SK-N-SH (cell line): ENCODE measurements at regions not wholly inside any gene's neighbourhood (a gene's known extent, or its start where the extent isn't known, plus 50 kb on each side); places are given as distances from the start of the nearest gene placed in this dataset.

Source experiments
- CTCF ChIA-PET: fragments of 300-600, 350-600 bp; formaldehyde crosslinking; extraction: SDS; loops from one replicate; lab custom pipeline; 2021; lab: Yijun Ruan, JAX
- POLR2A ChIA-PET: fragments of 350-600 bp; sonication (Branson Sonifier 250); formaldehyde crosslinking; extraction: SDS; loops from one replicate; lab custom pipeline; 2020; ENCODE audit warnings: antibody characterized with exemption, inconsistent platforms; lab: Yijun Ruan, JAX
- DNase-seq: peaks from one replicate; pipeline ENCODE4 v3.0.0; 2012
- H2AFZ ChIP-seq: fragments of 200-600 bp; sonication (generic); 2 replicates; pipeline ENCODE4 v1.8.1; 2016; ENCODE audit warnings: antibody characterized with exemption, mild to moderate bottlenecking, low read depth
- H3F3A ChIP-seq: fragments of 200-600 bp; sonication (generic); replicated peaks from 2 replicates; pipeline ENCODE3; 2016; ENCODE audit warnings: antibody characterized with exemption, mild to moderate bottlenecking; ENCODE audit not compliant: insufficient read depth
- H3K27ac ChIP-seq, 2 experiments: fragments of 200-500 bp in 1 of 2; fragments of 200-600 bp in 1 of 2; sonication (Bioruptor generic) in 1 of 2; sonication (generic), shearing (Covaris generic) in 1 of 2; 2 replicates each; pipeline versions ENCODE4 v1.5.1 to v1.6.1; 2014 to 2016; ENCODE audit warnings: low read depth in 2 of 2, inconsistent platforms in 1 of 2, low read length in 1 of 2, mild to moderate bottlenecking in 1 of 2, mixed read lengths in 1 of 2
- H3K27me3 ChIP-seq: fragments of 200-600 bp; sonication (generic), shearing (Covaris generic); 2 replicates; pipeline ENCODE4 v1.6.1; 2016; ENCODE audit warnings: mixed run types; ENCODE audit not compliant: insufficient read depth
- H3K36me3 ChIP-seq, 2 experiments: fragments of 200-500 bp in 1 of 2; fragments of 200-600 bp in 1 of 2; sonication (Bioruptor generic) in 1 of 2; sonication (generic) in 1 of 2; replicated peaks in 1 of 2; 2 replicates each; pipeline versions ENCODE3 to v1.5.1; 2014 to 2016; ENCODE audit warnings: low read length in 1 of 2, mild to moderate bottlenecking in 1 of 2; ENCODE audit not compliant: insufficient read depth in 2 of 2, control insufficient read depth in 1 of 2
- H3K4me1 ChIP-seq, 2 experiments: fragments of 200-500 bp in 1 of 2; fragments of 200-600 bp in 1 of 2; sonication (Bioruptor generic) in 1 of 2; sonication (generic), shearing (Covaris generic) in 1 of 2; 2 replicates each; pipeline versions ENCODE4 v1.5.1 to v1.6.1; 2014 to 2016; ENCODE audit warnings: low read depth in 1 of 2, low read length in 1 of 2, mixed run types in 1 of 2; ENCODE audit not compliant: insufficient read depth in 2 of 2, control insufficient read depth in 1 of 2
- H3K4me2 ChIP-seq: fragments of 200-600 bp; sonication (generic), shearing (Covaris generic); 2 replicates; pipeline ENCODE4 v1.6.1; 2017; ENCODE audit warnings: mixed run types
- H3K4me3 ChIP-seq, 2 experiments: fragments of 200-500 bp in 1 of 2; fragments of 200-600 bp in 1 of 2; sonication (Bioruptor generic) in 1 of 2; sonication (generic), shearing (Covaris generic) in 1 of 2; 2 replicates each; pipeline versions ENCODE4 v1.5.1 to v1.8.1; 2014 to 2016; ENCODE audit warnings: low read depth in 2 of 2, inconsistent platforms in 1 of 2, low read length in 1 of 2, mild to moderate bottlenecking in 1 of 2, mixed read lengths in 1 of 2, moderate library complexity in 1 of 2
- H3K79me2 ChIP-seq: fragments of 200-600 bp; sonication (generic); 2 replicates; pipeline ENCODE4 v1.8.1; 2017; ENCODE audit warnings: mild to moderate bottlenecking; ENCODE audit not compliant: insufficient read depth
- H3K9ac ChIP-seq: fragments of 200-600 bp; sonication (generic); 2 replicates; pipeline ENCODE4 v1.6.1; 2017; ENCODE audit warnings: mixed run types
- H3K9me2 ChIP-seq: fragments of 200-600 bp; sonication (generic); 2 replicates; pipeline ENCODE4 v1.6.1; 2017; ENCODE audit warnings: mixed run types
- H3K9me3 ChIP-seq: fragments of 200-600 bp; sonication (generic); 2 replicates; pipeline ENCODE4 v1.6.1; 2017; ENCODE audit warnings: mixed run types, mild to moderate bottlenecking, moderate library complexity
- H4K20me1 ChIP-seq: fragments of 200-600 bp; sonication (generic); 2 replicates; pipeline ENCODE4 v1.6.1; 2017; ENCODE audit warnings: mild to moderate bottlenecking, mixed run types; ENCODE audit not compliant: insufficient read depth
- CHD2 ChIP-seq: fragments of 150-350 bp; IDR thresholded peaks from 2 replicates; pipeline ENCODE4 v1.6.1; 2018; ENCODE audit warnings: low read length; ENCODE audit not compliant: partially characterized antibody
- EP300 ChIP-seq, 2 experiments: IDR thresholded peaks; 2 replicates each; pipeline versions ENCODE4 v1.4.0 to v1.6.1; 2012; ENCODE audit warnings: borderline replicate concordance in 1 of 2, low read depth in 1 of 2, low read length in 1 of 2
- EZH2phosphoT487 ChIP-seq: fragments of 200-600 bp; sonication (generic); IDR thresholded peaks from 2 replicates; pipeline ENCODE4 v1.6.1; 2017; ENCODE audit warnings: low read depth, mixed run types, mild to moderate bottlenecking, antibody characterized with exemption, moderate library complexity, borderline replicate concordance
- FOSL2 ChIP-seq: IDR thresholded peaks from 2 replicates; pipeline ENCODE4 v1.4.0; 2012; ENCODE audit warnings: low read depth, mild to moderate bottlenecking, moderate library complexity, borderline replicate concordance
- FOXJ3 ChIP-seq: sonication (generic); formaldehyde crosslinking; IDR thresholded peaks from 2 replicates; pipeline ENCODE4 v1.5.1; 2020; ENCODE audit warnings: mild to moderate bottlenecking, missing genetic modification reagents
- GABPA ChIP-seq: IDR thresholded peaks from 2 replicates; pipeline ENCODE4 v1.4.0; 2012; ENCODE audit warnings: low read depth, mild to moderate bottlenecking
- GATA2 ChIP-seq: sonication (generic); formaldehyde crosslinking; IDR thresholded peaks from 2 replicates; pipeline ENCODE4 v1.5.0; 2020; ENCODE audit warnings: mild to moderate bottlenecking, missing genetic modification reagents
- MEF2A ChIP-seq: IDR thresholded peaks from 2 replicates; pipeline ENCODE4 v1.4.0; 2012; ENCODE audit warnings: low read depth, borderline replicate concordance
- NFIC ChIP-seq: IDR thresholded peaks from 2 replicates; pipeline ENCODE4 v1.4.0; 2012; ENCODE audit warnings: borderline replicate concordance
- NRF1 ChIP-seq: IDR thresholded peaks from 2 replicates; pipeline ENCODE4 v1.6.1; 2012; ENCODE audit warnings: low read depth, mild to moderate bottlenecking, low read length
- POLR2AphosphoS5 ChIP-seq: IDR thresholded peaks from 2 replicates; pipeline ENCODE4 v1.6.1; 2012; ENCODE audit warnings: low read depth, low read length
- RAD21 ChIP-seq: IDR thresholded peaks from 2 replicates; pipeline ENCODE4 v1.6.1; 2012; ENCODE audit warnings: mild to moderate bottlenecking, low read length
- RCOR1 ChIP-seq: fragments of 150-350 bp; IDR thresholded peaks from 2 replicates; pipeline ENCODE4 v1.6.1; 2017; ENCODE audit warnings: antibody characterized with exemption, low read length
- RFX5 ChIP-seq: IDR thresholded peaks from 2 replicates; pipeline ENCODE4 v1.6.1; 2012; ENCODE audit warnings: mild to moderate bottlenecking, improper control_type of control experiment, low read length
- RXRA ChIP-seq: IDR thresholded peaks from 2 replicates; pipeline ENCODE4 v1.4.0; 2012; ENCODE audit warnings: low read depth, mild to moderate bottlenecking, borderline replicate concordance
- TAF1 ChIP-seq: IDR thresholded peaks from 2 replicates; pipeline ENCODE4 v1.6.1; 2012; ENCODE audit warnings: low read depth, mild to moderate bottlenecking, low read length, moderate library complexity, borderline replicate concordance
- TCF12 ChIP-seq: IDR thresholded peaks from 2 replicates; pipeline ENCODE4 v1.4.0; 2012
- TEAD4 ChIP-seq: IDR thresholded peaks from 2 replicates; pipeline ENCODE4 v1.4.0; 2012; ENCODE audit warnings: mild to moderate bottlenecking, borderline replicate concordance; ENCODE audit not compliant: insufficient read depth
- WGBS: methylation state at CpG from one replicate; pipeline ENCODE4 v1.1.6; 2017; ENCODE audit warnings: low lambda C conversion rate; 5-methylcytosine and 5-hydroxymethylcytosine counted together
- TF ChIP-seq, protein P1 (sequence below): fragments of 200-600 bp; sonication (generic); IDR thresholded peaks from 2 replicates; pipeline ENCODE4 v1.6.1; 2017; ENCODE audit warnings: antibody characterized with exemption, mild to moderate bottlenecking, moderate library complexity
- TF ChIP-seq, protein P2 (sequence below): IDR thresholded peaks from 2 replicates; pipeline ENCODE4 v1.4.0; 2012; ENCODE audit warnings: low read depth
- TF ChIP-seq, protein P3 (sequence below): fragments of 150-350 bp; IDR thresholded peaks from 2 replicates; pipeline ENCODE4 v1.6.1; 2017; ENCODE audit warnings: antibody characterized with exemption, low read length, low read depth, borderline replicate concordance
- TF ChIP-seq, protein P4 (sequence below): IDR thresholded peaks from 2 replicates; pipeline ENCODE4 v1.4.0; 2012; ENCODE audit warnings: low read depth, borderline replicate concordance
- TF ChIP-seq, protein P5 (sequence below): IDR thresholded peaks from 2 replicates; pipeline ENCODE4 v1.4.0; 2012; ENCODE audit warnings: low read depth, borderline replicate concordance

DNA sequence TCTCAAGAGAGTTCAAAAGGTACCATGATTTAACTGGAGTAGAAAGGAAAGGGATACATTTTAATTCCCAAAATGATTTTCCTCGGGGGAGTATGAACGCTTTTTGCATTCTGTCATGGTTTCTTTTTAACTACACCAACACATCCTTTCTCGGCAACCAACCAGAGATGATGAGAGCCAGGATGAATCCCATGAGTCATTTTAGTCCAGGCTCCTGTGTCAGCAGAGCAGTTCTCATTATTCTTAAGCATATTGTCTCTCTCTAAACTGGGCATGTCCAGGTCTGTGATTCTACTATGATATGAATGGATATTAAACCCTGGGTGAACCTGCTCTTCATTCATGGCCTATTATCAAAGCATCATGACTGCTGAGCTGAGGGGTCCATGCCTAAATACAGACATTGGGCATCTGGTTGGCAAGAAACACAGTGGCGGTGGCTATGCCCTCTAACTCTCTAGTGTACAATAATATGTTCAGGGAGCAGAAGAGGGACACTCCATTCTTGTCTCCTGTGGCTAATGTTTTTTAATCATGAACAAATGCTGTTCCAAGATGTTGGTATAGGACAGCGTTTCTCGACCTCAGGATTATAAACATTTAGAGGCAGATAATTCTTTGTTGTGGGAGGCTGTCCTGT, 124.3 kb upstream of the ESRRG start:
- H4K20me1 ChIP-seq = no peaks in the 10 kb centered on the region
- WGBS = 61% methylated on average over 6 of the region's 6 CpGs

DNA sequence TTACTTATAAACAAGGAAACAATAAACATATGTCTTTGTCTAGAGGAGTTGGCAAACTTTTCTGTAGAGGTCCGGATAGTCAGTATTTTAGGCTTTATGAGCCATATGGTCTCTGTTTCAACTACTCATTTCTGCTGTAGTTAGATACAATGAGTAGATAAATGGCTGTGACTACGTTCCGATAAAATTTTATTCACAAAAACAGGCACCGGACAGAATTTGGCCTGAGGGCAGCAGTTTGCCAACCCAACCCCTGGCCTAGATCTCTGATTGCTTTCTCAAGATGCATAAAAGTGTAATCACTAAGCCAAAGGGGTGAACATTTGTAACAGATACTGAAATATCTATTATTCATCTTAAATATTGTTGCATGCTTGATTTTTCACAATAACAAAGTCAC, 123.1 kb upstream of the ESRRG start:
- peak; percentile 10 for DNase-seq
- WGBS = 32% methylated on average over 4 of the region's 4 CpGs
- no peak for TF ChIP-seq NFIC
- TF ChIP-seq, protein P1, sequence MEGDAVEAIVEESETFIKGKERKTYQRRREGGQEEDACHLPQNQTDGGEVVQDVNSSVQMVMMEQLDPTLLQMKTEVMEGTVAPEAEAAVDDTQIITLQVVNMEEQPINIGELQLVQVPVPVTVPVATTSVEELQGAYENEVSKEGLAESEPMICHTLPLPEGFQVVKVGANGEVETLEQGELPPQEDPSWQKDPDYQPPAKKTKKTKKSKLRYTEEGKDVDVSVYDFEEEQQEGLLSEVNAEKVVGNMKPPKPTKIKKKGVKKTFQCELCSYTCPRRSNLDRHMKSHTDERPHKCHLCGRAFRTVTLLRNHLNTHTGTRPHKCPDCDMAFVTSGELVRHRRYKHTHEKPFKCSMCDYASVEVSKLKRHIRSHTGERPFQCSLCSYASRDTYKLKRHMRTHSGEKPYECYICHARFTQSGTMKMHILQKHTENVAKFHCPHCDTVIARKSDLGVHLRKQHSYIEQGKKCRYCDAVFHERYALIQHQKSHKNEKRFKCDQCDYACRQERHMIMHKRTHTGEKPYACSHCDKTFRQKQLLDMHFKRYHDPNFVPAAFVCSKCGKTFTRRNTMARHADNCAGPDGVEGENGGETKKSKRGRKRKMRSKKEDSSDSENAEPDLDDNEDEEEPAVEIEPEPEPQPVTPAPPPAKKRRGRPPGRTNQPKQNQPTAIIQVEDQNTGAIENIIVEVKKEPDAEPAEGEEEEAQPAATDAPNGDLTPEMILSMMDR = no peak
- TF ChIP-seq, protein P2, sequence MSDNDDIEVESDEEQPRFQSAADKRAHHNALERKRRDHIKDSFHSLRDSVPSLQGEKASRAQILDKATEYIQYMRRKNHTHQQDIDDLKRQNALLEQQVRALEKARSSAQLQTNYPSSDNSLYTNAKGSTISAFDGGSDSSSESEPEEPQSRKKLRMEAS = no peak
- no peak for TF ChIP-seq NRF1
- no peak for TF ChIP-seq MEF2A
- peak in 1 of 2 experiments; percentile 88; a peak in 2 of 4 replicates for TF ChIP-seq EP300 (IDR thresholded peaks at IDR 0.05; ENCODE audit: borderline replicate concordance in 1 of 2, low read depth in 1 of 2, low read length in 1 of 2)
- no peak for TF ChIP-seq EZH2phosphoT487
- TF ChIP-seq GABPA = no peak
- TF ChIP-seq, protein P3, sequence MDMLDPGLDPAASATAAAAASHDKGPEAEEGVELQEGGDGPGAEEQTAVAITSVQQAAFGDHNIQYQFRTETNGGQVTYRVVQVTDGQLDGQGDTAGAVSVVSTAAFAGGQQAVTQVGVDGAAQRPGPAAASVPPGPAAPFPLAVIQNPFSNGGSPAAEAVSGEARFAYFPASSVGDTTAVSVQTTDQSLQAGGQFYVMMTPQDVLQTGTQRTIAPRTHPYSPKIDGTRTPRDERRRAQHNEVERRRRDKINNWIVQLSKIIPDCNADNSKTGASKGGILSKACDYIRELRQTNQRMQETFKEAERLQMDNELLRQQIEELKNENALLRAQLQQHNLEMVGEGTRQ = no peak
- TF ChIP-seq TCF12 = 0 out of 2 replicates have a peak, but pooled peaks have one; percentile 18
- TF ChIP-seq FOSL2 = no peak
- TF ChIP-seq RXRA = no peak
- no peak for TF ChIP-seq FOXJ3 (CRISPR knock-in tag)
- no peak for TF ChIP-seq RFX5
- TF ChIP-seq, protein P4, sequence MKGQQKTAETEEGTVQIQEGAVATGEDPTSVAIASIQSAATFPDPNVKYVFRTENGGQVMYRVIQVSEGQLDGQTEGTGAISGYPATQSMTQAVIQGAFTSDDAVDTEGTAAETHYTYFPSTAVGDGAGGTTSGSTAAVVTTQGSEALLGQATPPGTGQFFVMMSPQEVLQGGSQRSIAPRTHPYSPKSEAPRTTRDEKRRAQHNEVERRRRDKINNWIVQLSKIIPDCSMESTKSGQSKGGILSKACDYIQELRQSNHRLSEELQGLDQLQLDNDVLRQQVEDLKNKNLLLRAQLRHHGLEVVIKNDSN = no peak
- TF ChIP-seq CHD2 = peak; percentile 55
- TF ChIP-seq TAF1 = no peak
- TF ChIP-seq POLR2AphosphoS5 = no peak
- peak; percentile 21 for TF ChIP-seq RAD21
- TF ChIP-seq, protein P5, sequence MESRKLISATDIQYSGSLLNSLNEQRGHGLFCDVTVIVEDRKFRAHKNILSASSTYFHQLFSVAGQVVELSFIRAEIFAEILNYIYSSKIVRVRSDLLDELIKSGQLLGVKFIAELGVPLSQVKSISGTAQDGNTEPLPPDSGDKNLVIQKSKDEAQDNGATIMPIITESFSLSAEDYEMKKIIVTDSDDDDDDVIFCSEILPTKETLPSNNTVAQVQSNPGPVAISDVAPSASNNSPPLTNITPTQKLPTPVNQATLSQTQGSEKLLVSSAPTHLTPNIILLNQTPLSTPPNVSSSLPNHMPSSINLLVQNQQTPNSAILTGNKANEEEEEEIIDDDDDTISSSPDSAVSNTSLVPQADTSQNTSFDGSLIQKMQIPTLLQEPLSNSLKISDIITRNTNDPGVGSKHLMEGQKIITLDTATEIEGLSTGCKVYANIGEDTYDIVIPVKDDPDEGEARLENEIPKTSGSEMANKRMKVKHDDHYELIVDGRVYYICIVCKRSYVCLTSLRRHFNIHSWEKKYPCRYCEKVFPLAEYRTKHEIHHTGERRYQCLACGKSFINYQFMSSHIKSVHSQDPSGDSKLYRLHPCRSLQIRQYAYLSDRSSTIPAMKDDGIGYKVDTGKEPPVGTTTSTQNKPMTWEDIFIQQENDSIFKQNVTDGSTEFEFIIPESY = no peak
- TF ChIP-seq RCOR1 = peak; percentile 87

More for the DNA sequence above, 124.3 kb upstream of the ESRRG start:
- Histone ChIP-seq H3K4me1 (peaks cover 0 to 19% of the 10 kb centered on the region in 2 experiments; a peak in 2 of 4 replicates), H3F3A (no peaks in the 10 kb centered on the region), H3K9me2 (no peaks in the 10 kb centered on the region), H3K4me3 (no peak overlapping the region), H3K79me2 (no peaks in the 10 kb centered on the region), H3K9me3 (no peaks in the 10 kb centered on the region), H3K4me2 (no peak overlapping the region), H3K27me3 (no peaks in the 10 kb centered on the region), H3K36me3 (no peaks in the 10 kb centered on the region), H3K27ac (no peak overlapping the region), H3K9ac (no peak overlapping the region), H2AFZ (peak overlapping the region; percentile 43; the same call in 1 of the 2 replicates)
- TF ChIP-seq NRF1 (no peak), TEAD4 (no peak), GATA2 (CRISPR knock-in tag) (0 out of 2 replicates have a peak, but pooled peaks have one; percentile 30), FOSL2 (peak; percentile 17; the same call in 1 of the 2 replicates), POLR2AphosphoS5 (no peak)
- POLR2A ChIA-PET = no interaction called here
- peak; percentile 16 for DNase-seq
- CTCF ChIA-PET = no interaction called here

More for the DNA sequence above, 123.1 kb upstream of the ESRRG start:
- no peaks in the 10 kb centered on the region for H3K79me2 ChIP-seq
- no peaks in the 10 kb centered on the region for H3K27me3 ChIP-seq
- ChIA-PET CTCF (no interaction called here), POLR2A (no interaction called here)
- no peaks in the 10 kb centered on the region for H4K20me1 ChIP-seq
- H3K4me3 ChIP-seq = no peak overlapping the region
- no peaks in the 10 kb centered on the region for H3K9me3 ChIP-seq
- H3K27ac ChIP-seq = no peak overlapping the region
- no peaks in the 10 kb centered on the region for H3K9me2 ChIP-seq
- H3K9ac ChIP-seq = no peak overlapping the region
- no peaks in the 10 kb centered on the region for H3K36me3 ChIP-seq
- no peak overlapping the region for H3K4me2 ChIP-seq
- no peaks in the 10 kb centered on the region for H3F3A ChIP-seq
- H2AFZ ChIP-seq = no peak overlapping the region
- peaks cover 0 to 30% of the 10 kb centered on the region in 2 experiments; a peak in 2 of 4 replicates for H3K4me1 ChIP-seq
